ENCODE measurements at regions not wholly inside any gene's neighbourhood (a gene's known extent, or its start where the extent isn't known, plus 50 kb on each side); places are given as distances from the start of the nearest gene placed in this dataset.

DNA sequence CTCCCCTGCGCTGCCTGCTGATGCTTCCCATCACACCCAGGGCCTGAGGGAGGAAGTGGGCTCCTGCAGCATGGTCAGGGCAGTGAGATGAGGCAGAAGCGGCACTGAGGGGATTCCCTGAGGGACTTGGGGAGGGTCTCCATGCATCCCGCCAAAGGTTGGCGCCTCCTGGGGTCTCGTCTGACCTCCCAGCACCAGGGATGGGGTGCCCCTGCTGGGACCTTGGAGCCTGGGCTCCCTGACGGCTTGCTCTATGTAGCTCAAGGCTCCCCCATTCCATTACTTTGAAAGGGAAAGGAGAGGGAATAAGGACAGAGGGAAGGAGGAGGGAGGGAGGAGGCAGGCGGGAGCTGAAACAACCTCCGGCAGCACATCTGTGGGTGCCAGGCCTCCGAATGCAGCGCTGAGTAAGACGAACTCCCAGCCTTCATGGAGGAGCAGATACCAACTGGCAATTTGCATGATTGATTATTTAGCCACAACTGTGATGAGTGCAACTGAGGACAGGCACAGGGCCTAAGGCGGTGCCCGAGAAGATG is 259.3 kb downstream of the ERMARD start:
- no peaks in the 10 kb centered on the region for H3K79me1 ChIP-seq (ENCODE audit: low read depth, low read length)
- no peak overlapping the region; a peak in 1 of 4 replicates for H3K4me2 ChIP-seq (ENCODE audit: insufficient read depth in 1 of 2, low read depth in 2 of 2, low read length in 2 of 2)
- H2BK120ac ChIP-seq (replicated peaks; ENCODE audit: low read depth, low read length): no peak overlapping the region
- no peak overlapping the region for H2BK20ac ChIP-seq (ENCODE audit: low read length)
- H2AFZ ChIP-seq (ENCODE audit: low read length): no peak overlapping the region
- no peaks in the 10 kb centered on the region for H3K79me2 ChIP-seq (ENCODE audit: control insufficient read depth in 1 of 2, insufficient read depth in 2 of 2, low read length in 2 of 2)
- peaks cover 0 to under 1% of the 10 kb centered on the region in 2 experiments; a peak in 2 of 4 replicates for H3K9me3 ChIP-seq (ENCODE audit: insufficient read depth in 2 of 2, low read depth in 1 of 2, low read length in 1 of 2)
- no peak overlapping the region for H3K27ac ChIP-seq (ENCODE audit: low read depth, low read length)
- no peak overlapping the region for H3K9ac ChIP-seq (replicated peaks in 1 of 4; ENCODE audit: extremely low read depth in 1 of 4, low read depth in 3 of 4, low read length in 3 of 4)
- no peaks in the 10 kb centered on the region for H4K20me1 ChIP-seq (replicated peaks in 1 of 2; ENCODE audit: control insufficient read depth in 1 of 2, insufficient read depth in 2 of 2, low read length in 2 of 2)
- no peak overlapping the region for H3K14ac ChIP-seq (ENCODE audit: insufficient read length)
- no peaks in the 10 kb centered on the region for H3K36me3 ChIP-seq (ENCODE audit: control insufficient read depth in 2 of 4, insufficient read depth in 4 of 4, low read length in 3 of 4)
- no peak overlapping the region for H3K4ac ChIP-seq (replicated peaks; ENCODE audit: insufficient read length, low read depth, low read length)
- peak overlapping the region; percentile 30; the same call in 1 of the 2 replicates for H2BK12ac ChIP-seq (ENCODE audit: low read depth, low read length)
- H4K5ac ChIP-seq (ENCODE audit: insufficient read length, low read depth, low read length): no peak overlapping the region
- H4K91ac ChIP-seq (replicated peaks; ENCODE audit: insufficient read length, low read length): no peak overlapping the region
- H2BK5ac ChIP-seq (ENCODE audit: low read depth, low read length): no peak overlapping the region
- DNase-seq (ENCODE audit: low read depth in 1 of 2, low spot score in 2 of 2) (no peak), FAIRE-seq (no peak)
- H3K4me3 ChIP-seq (ENCODE audit: extremely low read depth in 1 of 4, insufficient read depth in 2 of 4, low read depth in 3 of 4, low read length in 4 of 4): no peak overlapping the region
- no peak overlapping the region for H4K8ac ChIP-seq (ENCODE audit: extremely low read depth, insufficient read depth, low read length)
- H3K4me1 ChIP-seq (replicated peaks in 1 of 4; ENCODE audit: control insufficient read depth in 3 of 4, insufficient read depth in 4 of 4, low read length in 3 of 4): peaks cover 17 to 30% (median 25%) of the 10 kb centered on the region in 4 experiments
- H3K18ac ChIP-seq (ENCODE audit: extremely low read depth, low read length): peak overlapping the region; percentile 53; the same call in 1 of the 2 replicates
- H2BK15ac ChIP-seq (ENCODE audit: low read length): peak overlapping the region; percentile 36; the same call in 1 of the 2 replicates
- peaks cover 3% of the 10 kb centered on the region; the same call in 1 of the 2 replicates for H3K23me2 ChIP-seq (ENCODE audit: low read depth, low read length)
- peaks cover 2 to 6% (median 4%) of the 10 kb centered on the region in 4 experiments; a peak in 6 of 7 replicates for H3K27me3 ChIP-seq (replicated peaks in 1 of 4; ENCODE audit: control insufficient read depth in 3 of 4, extremely low read depth in 1 of 4, insufficient read depth in 3 of 4, low read length in 3 of 4)
- 85% methylated on average over 13 of the region's 13 CpGs; no CpG with 5 or more reads in 1 of the 2 experiments for WGBS, 2 experiments (ENCODE audit: extremely low coverage in 1 of 2, insufficient coverage in 1 of 2, insufficient read length in 1 of 2, insufficient replicate concordance in 2 of 2, low coverage in 1 of 2, low lambda C conversion rate in 2 of 2, missing lambda C conversion rate in 1 of 2)
- ChIA-PET CTCF (ENCODE audit: partially characterized antibody) (interaction anchor here (1.6 to 1.7 kb wide), 2 partner anchors 48 to 179 kb away, joined by 3 to 4 read pairs; no protein-coding TSS in a partner anchor), POLR2A (ENCODE audit: partially characterized antibody) (interaction anchor here (0.8 to 2.0 kb wide), 2 partner anchors 10 to 11 kb away, joined by 3 to 5 read pairs; no protein-coding TSS in a partner anchor)
- no peak overlapping the region for H3K23ac ChIP-seq (ENCODE audit: insufficient read length)
- H2AK5ac ChIP-seq (ENCODE audit: low read depth, low read length): no peak overlapping the region
- H3K56ac ChIP-seq (replicated peaks; ENCODE audit: insufficient read length, low read depth, low read length): no peak overlapping the region
- TF ChIP-seq FOSL1 (IDR thresholded peaks at IDR 0.05; ENCODE audit: insufficient read depth, low read depth, low read length): no peak
- TF ChIP-seq BACH1 (IDR thresholded peaks at IDR 0.05; ENCODE audit: low read length): no peak
- no peak for TF ChIP-seq TEAD4 (IDR thresholded peaks at IDR 0.05; ENCODE audit: low read depth, low read length)
- TF ChIP-seq POLR2AphosphoS5 (IDR thresholded peaks at IDR 0.05; ENCODE audit: low read depth, low read length): no peak
- TF ChIP-seq RAD21 (IDR thresholded peaks at IDR 0.05 in 1 of 2, conservative IDR thresholded peaks at IDR 0.05 in 1 of 2; ENCODE audit: low read depth in 2 of 2, low read length in 2 of 2): no peak
- no peak for TF ChIP-seq CTBP2 (IDR thresholded peaks at IDR 0.05; ENCODE audit: borderline replicate concordance, insufficient read depth, insufficient read length, low read length)
- TF ChIP-seq NRF1 (IDR thresholded peaks at IDR 0.05; ENCODE audit: low read depth, low read length): no peak
- TF ChIP-seq, protein P1, sequence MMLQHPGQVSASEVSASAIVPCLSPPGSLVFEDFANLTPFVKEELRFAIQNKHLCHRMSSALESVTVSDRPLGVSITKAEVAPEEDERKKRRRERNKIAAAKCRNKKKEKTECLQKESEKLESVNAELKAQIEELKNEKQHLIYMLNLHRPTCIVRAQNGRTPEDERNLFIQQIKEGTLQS (IDR thresholded peaks at IDR 0.05; ENCODE audit: insufficient read depth, low read depth, low read length): no peak
- no peak for TF ChIP-seq NANOG (IDR thresholded peaks at IDR 0.05; ENCODE audit: insufficient read depth, low read depth, low read length, poor library complexity, severe bottlenecking)
- no peak for TF ChIP-seq GTF2F1 (IDR thresholded peaks at IDR 0.05; ENCODE audit: borderline replicate concordance, low read depth, low read length)
- no peak for TF ChIP-seq BCL11A (IDR thresholded peaks at IDR 0.05; ENCODE audit: low read depth in 2 of 2, low read length in 2 of 2)
- TF ChIP-seq SIX5 (IDR thresholded peaks at IDR 0.05; ENCODE audit: low read depth, low read length): no peak
- TF ChIP-seq TCF12 (IDR thresholded peaks at IDR 0.05; ENCODE audit: low read depth, low read length): no peak

All from H1 (cell line).